ENCODE measurements at regions not wholly inside any gene's neighbourhood (a gene's known extent, or its start where the extent isn't known, plus 50 kb on each side); places are given as distances from the start of the nearest gene placed in this dataset.

DNA sequence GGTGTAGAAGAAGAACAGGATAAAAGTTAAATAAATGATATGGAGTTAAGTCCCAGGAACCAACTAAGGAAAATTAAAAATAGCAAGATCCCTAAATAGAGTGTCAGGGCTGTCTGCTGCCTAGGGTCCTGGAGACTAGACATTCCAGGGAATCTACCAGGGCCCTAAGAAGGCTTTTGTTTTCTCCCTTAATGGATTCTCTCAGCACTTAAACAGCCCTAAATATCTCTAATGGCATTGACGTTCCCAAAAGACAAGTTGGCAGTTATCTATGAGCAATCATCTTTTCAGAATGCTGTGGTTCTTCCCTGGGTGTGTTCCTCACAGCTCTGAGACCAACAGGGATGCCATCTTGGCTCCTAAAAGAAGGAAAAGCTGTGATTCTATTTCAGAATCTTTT, 616.3 kb downstream of the EPHA4 start:
- Mint-ChIP-seq H3K27me3 (ENCODE audit: low read depth) (no peaks in the 10 kb centered on the region), H3K27ac (ENCODE audit: unreplicated experiment) (no peak overlapping the region), H3K36me3 (ENCODE audit: low read depth) (no peaks in the 10 kb centered on the region), H3K4me1 (peaks cover 4% of the 10 kb centered on the region), H3K4me3 (no peak overlapping the region), H3K9me3 (peaks cover 2% of the 10 kb centered on the region)
- TF ChIP-seq CTCF (conservative IDR thresholded peaks at IDR 0.05) = no peak
- no peak for DNase-seq (ENCODE audit: low read depth, low spot score)

- H3K9me3 Mint-ChIP-seq = peaks cover 4% of the 10 kb centered on the region
- DNase-seq (ENCODE audit: low read depth, low spot score) = no peak
- no peak overlapping the region for H3K4me3 Mint-ChIP-seq
- peaks cover 4% of the 10 kb centered on the region for H3K4me1 Mint-ChIP-seq
- no peaks in the 10 kb centered on the region for H3K36me3 Mint-ChIP-seq (ENCODE audit: low read depth)
- no peaks in the 10 kb centered on the region for H3K27me3 Mint-ChIP-seq (ENCODE audit: low read depth)
- TF ChIP-seq CTCF (conservative IDR thresholded peaks at IDR 0.05) = no peak
- no peak overlapping the region for H3K27ac Mint-ChIP-seq (ENCODE audit: unreplicated experiment)
Observed at GRCh38 chr2:220956429-220956828, 615.7 kb downstream of the EPHA4 start.

DNA sequence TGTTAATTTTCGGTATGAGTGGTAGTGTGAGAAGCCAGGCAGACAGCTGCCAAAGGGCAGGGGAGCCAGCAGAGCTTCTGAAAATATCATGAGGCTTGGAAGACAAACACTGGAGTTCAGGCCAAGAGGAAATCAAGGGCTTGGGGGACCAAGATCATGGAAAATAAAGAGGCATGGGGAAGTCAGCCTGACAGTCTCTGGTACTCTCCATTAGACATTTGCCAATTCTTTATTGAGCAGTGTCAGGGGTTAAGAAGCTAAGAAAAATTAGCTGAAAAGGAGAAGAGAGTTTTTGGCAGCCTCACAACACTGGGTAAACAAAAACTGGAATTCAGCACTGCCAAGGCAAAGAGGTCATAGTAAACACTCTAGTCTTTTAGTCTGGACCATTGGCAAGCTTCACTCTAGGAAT, 612.7 kb downstream of the EPHA4 start:
- no peak for TF ChIP-seq CTCF (conservative IDR thresholded peaks at IDR 0.05)
- H3K4me3 Mint-ChIP-seq = no peak overlapping the region
- H3K4me1 Mint-ChIP-seq = peaks cover 4% of the 10 kb centered on the region
- H3K9me3 Mint-ChIP-seq = peaks cover 3% of the 10 kb centered on the region
- no peaks in the 10 kb centered on the region for H3K36me3 Mint-ChIP-seq (ENCODE audit: low read depth)
- no peak for DNase-seq (ENCODE audit: low read depth, low spot score)
- H3K27ac Mint-ChIP-seq (ENCODE audit: unreplicated experiment) = no peak overlapping the region
- no peaks in the 10 kb centered on the region for H3K27me3 Mint-ChIP-seq (ENCODE audit: low read depth)

- peaks cover 2% of the 10 kb centered on the region for H3K4me1 Mint-ChIP-seq
- no peaks in the 10 kb centered on the region for H3K27me3 Mint-ChIP-seq (ENCODE audit: low read depth)
- no peak overlapping the region for H3K4me3 Mint-ChIP-seq
- H3K9me3 Mint-ChIP-seq = peaks cover 3% of the 10 kb centered on the region
- H3K27ac Mint-ChIP-seq (ENCODE audit: unreplicated experiment) = no peak overlapping the region
- H3K36me3 Mint-ChIP-seq (ENCODE audit: low read depth) = no peaks in the 10 kb centered on the region
- DNase-seq (ENCODE audit: low read depth, low spot score) = no peak
- no peak for TF ChIP-seq CTCF (conservative IDR thresholded peaks at IDR 0.05)
Observed at GRCh38 chr2:220961143-220961860, 610.8 kb downstream of the EPHA4 start.

- TF ChIP-seq CTCF (conservative IDR thresholded peaks at IDR 0.05) = no peak
- Mint-ChIP-seq H3K9me3 (peaks cover 3% of the 10 kb centered on the region), H3K27ac (ENCODE audit: unreplicated experiment) (no peak overlapping the region), H3K36me3 (ENCODE audit: low read depth) (no peaks in the 10 kb centered on the region), H3K27me3 (ENCODE audit: low read depth) (no peaks in the 10 kb centered on the region), H3K4me3 (no peak overlapping the region), H3K4me1 (no peaks in the 10 kb centered on the region)
- DNase-seq (ENCODE audit: low read depth, low spot score) = no peak
Observed at GRCh38 chr2:220962556-220962955, 609.5 kb downstream of the EPHA4 start.
